Activated naive CD4-positive, alpha-beta T cell treated with anti-CD3 and anti-CD28 coated beads, Interleukin-2, amount 50 U/mL, for 16 hours (primary cell): ENCODE measurements at regions not wholly inside any gene's neighbourhood (a gene's known extent, or its start where the extent isn't known, plus 50 kb on each side); places are given as distances from the start of the nearest gene placed in this dataset.

Experiments used
- DNase-seq: peaks from one replicate; pipeline ENCODE4 v3.0.0-alpha.2; 2020

- DNase-seq, result no peak
Measured at GRCh38 chr20:24048024-24048611, 59.5 kb upstream of the GGTLC1 start.

DNA sequence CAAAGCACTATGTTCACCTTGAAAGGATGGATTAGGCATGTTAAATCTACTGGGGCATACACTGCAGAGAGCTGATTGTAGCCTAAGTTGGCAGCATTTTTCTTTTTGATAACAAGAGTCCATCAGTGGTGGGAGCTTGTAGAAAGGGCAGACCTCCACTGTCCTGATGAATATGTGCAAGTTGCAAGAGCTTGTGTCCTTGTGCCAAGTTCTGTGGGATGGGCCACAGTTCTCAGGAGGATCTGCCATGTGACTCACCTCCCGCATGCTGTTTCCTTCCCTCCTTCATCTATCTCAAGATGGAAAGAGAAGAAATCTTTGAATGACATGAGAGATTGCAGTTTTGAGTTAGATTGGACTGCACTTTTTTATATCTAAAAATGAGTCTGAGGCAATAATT is 58.3 kb upstream of the GGTLC1 start:
- no peak for DNase-seq

- DNase-seq, result no peak
Measured at GRCh38 chr20:24045621-24046318, 57.2 kb upstream of the GGTLC1 start.

DNA sequence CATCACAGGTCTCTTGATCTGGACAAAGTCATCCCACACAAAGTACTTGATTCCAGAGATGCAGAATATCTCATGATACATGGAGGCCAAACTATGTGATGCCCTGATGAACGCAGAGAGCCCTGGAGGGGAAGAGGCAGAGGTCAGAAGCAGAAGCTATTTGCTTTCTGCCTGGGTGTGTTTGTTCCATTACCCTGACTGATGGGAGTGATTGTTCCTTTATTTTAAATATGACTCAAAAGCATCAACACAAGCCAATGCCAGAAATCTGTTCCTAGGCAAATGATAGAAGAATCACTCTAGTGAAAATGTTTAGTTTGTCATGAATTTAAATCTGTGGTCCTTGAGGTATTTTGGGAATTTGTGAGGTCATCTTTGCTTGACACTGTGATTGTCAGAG is 54.7 kb upstream of the GGTLC1 start:
- no peak for DNase-seq

- no peak for DNase-seq
Measured at GRCh38 chr20:24042646-24043045, 54.1 kb upstream of the GGTLC1 start.

DNA sequence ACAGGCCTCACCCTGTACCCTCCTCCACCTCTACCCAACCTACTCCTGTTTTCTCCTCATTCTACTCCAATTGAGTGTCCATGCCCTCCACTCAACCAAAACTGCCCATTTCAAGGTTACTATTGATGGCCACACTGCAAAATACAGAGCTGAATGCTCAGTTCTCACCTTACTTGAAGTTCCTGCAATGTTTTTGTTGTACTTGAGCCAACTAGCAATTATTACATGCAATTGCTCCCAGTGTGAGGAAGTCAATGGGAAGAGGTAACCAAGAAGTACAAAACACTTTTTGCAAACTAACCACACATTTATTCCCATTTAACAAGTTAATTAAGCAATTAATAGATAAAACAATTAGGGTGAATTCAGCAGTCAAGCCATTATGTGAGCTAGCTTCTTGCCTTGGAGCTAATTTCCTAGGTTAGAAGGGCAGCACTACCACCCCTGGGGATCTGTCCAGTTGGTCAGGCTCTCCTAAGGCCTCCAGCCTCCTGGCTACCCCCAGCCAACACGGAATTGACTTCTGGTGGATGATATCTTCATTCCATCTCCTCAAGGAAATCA is 52.4 kb upstream of the GGTLC1 start:
- DNase-seq, result no peak

DNA sequence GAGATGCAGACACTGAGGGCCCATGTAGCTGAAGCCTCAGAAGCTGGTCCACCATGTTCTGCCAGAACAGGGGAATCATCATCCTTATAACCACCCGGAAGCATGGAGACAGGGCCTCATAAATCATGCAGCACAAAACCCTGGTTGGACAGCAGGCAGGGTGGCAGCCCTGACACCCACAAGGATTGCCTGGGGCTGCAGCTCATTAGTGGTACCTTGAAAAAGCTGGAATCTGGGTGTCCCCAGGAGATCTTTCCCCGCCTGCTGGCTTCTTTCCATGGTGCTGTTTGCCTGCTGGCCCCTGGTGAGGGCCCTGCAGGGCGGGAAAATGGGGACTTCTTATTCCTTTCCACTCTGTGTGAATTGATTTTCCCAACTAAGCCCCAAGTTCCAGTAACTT is 50.6 kb upstream of the GGTLC1 start:
- no peak for DNase-seq
